ENCODE measurements at regions not wholly inside any gene's neighbourhood (a gene's known extent, or its start where the extent isn't known, plus 50 kb on each side); places are given as distances from the start of the nearest gene placed in this dataset.

DNA sequence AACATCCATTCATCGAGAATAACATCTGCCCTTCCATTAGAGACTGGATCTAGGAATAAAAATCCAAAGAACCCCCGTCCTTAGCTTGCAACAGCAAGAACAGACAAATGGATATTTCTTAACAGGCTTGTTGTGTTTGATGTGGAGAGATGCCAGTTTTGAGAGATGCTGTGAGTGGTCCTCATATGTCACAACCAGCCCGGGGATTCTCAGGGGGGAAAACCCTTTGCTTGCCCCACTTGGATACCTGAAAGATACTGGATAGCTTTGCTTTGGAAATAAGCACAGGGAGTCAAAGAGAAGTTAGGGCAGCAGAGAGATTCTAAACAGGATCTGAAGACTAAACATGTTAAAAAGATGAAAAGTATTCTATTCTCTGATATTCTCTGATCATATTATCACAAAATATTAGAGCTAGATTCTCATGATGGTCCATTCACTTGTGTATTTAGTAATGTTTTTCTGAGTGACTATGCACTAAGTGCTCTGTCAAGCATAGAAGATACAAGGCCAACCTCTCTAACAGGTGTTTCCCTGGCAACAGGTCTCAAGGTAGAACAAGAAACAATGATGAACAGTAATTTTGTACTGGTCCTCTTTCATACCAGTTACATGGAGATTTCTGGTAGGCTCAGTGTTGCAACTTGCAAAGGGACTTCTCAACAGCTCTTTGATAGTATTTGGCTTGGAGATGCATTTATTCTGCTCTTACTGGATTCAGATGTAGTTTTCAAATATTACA lies 348.2 kb downstream of the MYCN start:
- TF ChIP-seq, protein P1, sequence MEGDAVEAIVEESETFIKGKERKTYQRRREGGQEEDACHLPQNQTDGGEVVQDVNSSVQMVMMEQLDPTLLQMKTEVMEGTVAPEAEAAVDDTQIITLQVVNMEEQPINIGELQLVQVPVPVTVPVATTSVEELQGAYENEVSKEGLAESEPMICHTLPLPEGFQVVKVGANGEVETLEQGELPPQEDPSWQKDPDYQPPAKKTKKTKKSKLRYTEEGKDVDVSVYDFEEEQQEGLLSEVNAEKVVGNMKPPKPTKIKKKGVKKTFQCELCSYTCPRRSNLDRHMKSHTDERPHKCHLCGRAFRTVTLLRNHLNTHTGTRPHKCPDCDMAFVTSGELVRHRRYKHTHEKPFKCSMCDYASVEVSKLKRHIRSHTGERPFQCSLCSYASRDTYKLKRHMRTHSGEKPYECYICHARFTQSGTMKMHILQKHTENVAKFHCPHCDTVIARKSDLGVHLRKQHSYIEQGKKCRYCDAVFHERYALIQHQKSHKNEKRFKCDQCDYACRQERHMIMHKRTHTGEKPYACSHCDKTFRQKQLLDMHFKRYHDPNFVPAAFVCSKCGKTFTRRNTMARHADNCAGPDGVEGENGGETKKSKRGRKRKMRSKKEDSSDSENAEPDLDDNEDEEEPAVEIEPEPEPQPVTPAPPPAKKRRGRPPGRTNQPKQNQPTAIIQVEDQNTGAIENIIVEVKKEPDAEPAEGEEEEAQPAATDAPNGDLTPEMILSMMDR (IDR thresholded peaks at IDR 0.05): no peak
- TF ChIP-seq POLR2AphosphoS5 (IDR thresholded peaks at IDR 0.05) (no peak), POLR2A (IDR thresholded peaks at IDR 0.05) (no peak)
